Medulla oblongata (tissue), 1 donor: ENCODE measurements at regions not wholly inside any gene's neighbourhood (a gene's known extent, or its start where the extent isn't known, plus 50 kb on each side); places are given as distances from the start of the nearest gene placed in this dataset.

Source experiments
- DNase-seq: peaks from one replicate; pipeline ENCODE4 v3.0.0-alpha.2; 2015; ENCODE audit errors: extremely low spot score

DNA sequence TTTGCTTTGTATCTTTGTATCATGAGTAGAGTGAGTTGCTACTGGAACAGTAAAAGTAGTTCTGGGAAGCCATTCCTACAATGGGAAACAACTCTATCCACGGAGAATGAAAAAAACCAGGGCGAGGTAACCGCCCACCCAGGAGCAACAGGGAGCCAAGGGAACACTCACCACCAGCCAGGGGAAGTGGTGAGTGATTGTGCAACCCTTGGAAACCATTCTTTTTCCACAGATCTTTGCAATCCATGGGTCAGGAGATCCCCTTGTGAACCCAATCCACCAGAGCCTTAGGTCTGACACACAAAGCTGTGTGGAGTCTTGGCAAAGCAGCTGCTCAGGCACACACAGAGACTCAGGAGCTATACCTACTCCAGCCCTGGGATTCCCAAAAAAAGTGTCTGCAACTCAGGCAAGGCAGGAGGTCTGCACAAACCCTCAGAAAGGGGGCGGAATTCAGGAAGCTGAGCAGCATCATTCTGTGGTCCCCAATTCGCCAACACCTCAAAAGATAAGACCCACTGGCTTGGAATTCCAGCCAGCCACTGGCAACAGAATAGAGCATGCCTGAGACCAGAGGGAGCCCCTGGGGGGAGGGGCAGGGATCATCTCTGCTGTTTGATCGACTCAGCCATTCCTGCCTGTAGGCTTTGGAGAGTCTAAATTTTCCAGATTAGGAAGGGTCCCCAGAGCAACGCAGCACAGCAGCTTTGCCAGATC, 52.1 kb upstream of the PPFIA2 start:
- no peak for DNase-seq

DNA sequence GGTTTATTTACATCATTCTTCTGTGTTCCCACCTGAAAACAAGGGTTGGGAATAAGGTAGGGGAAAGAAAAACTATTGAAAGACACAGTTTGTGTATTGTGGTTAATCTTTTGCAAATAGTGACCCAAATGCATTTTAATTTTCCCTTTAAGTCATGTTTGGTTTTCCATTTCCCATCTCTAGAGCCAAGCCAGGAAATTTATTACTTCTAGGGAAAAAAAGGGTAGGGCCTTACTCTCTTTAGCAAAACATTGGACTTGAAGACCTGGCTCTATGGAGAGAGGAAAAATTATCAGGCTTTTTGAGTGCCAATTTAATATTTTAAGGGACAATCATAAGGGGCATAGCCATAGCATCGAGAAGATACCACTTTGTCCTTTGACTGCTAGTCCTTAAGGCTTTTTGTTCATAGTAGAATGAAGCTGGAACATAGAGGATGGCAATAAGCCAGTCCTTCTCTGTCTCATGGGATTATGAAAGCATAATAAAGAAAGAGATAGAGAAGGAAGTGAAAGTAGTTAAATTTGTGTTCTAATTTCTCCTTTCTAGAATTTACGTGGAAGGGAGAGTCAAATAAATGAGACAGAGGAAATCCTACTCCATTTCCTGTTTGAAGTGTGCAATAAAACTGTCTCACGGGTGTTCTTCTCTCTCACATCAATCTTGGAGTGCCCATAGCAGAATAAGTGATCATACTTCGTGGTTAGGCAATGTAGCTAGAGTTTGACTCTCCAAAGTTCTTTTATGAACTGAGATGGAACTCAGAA, 50.9 kb upstream of the PPFIA2 start:
- peak; percentile 46 for DNase-seq

DNA sequence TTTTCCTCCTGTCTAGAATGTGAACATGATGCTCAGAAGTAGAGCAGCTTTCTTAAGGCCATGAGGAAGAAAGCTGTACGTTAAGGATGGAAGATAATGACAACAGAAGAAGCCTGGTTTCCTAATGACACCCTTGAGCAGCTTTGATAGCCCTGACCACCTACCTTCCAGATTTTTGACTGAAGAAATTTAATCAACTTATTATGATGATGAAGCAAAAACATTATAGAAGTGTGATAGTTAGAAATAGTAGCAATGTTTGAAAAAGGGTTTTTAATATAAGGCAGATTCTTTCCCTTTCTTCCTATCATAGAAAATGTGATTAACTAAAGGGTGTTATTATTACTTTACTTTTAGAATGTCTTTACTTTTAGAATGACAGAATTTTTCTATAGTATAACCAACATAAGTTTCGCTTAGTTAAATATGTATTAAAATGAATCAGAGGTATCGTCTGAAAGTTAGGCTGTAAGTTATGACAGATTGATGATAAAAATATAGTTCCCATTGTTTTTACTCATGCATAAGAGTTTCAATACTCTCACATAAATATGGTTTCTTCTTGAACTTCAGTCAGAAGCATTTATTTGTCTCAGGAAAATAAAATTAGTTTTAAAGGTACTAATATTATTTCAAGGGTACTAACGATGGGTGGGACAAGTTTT, 50.1 kb upstream of the PPFIA2 start:
- no peak for DNase-seq
